Sigmoid colon (tissue), 6 donors: ENCODE measurements at regions not wholly inside any gene's neighbourhood (a gene's known extent, or its start where the extent isn't known, plus 50 kb on each side); places are given as distances from the start of the nearest gene placed in this dataset.

Experiments used
- DNase-seq: peaks from one replicate; pipeline ENCODE4 v3.0.0-alpha.2; 2019
- H3K27ac ChIP-seq, 4 donors: fragments of 200-600 bp; sonication (generic); one replicate each; pipeline ENCODE4 v1.5.1; 2016 to 2019; ENCODE audit warnings: mild to moderate bottlenecking in 1 of 4
- H3K27me3 ChIP-seq, 3 donors: fragments of 200-600 bp; sonication (generic); one replicate each; pipeline ENCODE4 v1.5.1; 2019; ENCODE audit warnings: mild to moderate bottlenecking in 1 of 3
- H3K36me3 ChIP-seq, 4 donors: fragments of 200-600 bp; sonication (generic); one replicate each; pipeline ENCODE4 v1.5.1; 2016 to 2019
- H3K4me1 ChIP-seq, 4 donors: fragments of 200-600 bp; sonication (generic); one replicate each; pipeline ENCODE4 v1.5.1; 2017 to 2019
- H3K4me3 ChIP-seq, 4 donors: fragments of 200-600 bp; sonication (generic); one replicate each; pipeline ENCODE4 v1.5.1; 2017 to 2019; ENCODE audit warnings: mild to moderate bottlenecking in 2 of 4, moderate library complexity in 1 of 4
- H3K9me3 ChIP-seq, 4 donors: fragments of 200-600 bp in 3 of 4; sonication (generic) in 3 of 4; one replicate each; pipeline versions ENCODE4 v1.5.1 to v1.6.1; 2013 to 2019
- CTCF ChIP-seq, 4 experiments: fragments of 450-650 bp in 3 of 4; fragments of 200-600 bp in 1 of 4; IDR thresholded peaks; one replicate each; pipeline ENCODE4 v1.5.1; 2016 to 2019; ENCODE audit warnings: antibody characterized with exemption in 4 of 4, mild to moderate bottlenecking in 3 of 4, moderate library complexity in 2 of 4
- EP300 ChIP-seq, 4 donors: sonication (generic); formaldehyde crosslinking; IDR thresholded peaks; one replicate each; pipeline ENCODE4 v1.6.1; 2017; ENCODE audit warnings: antibody characterized with exemption in 4 of 4
- POLR2A ChIP-seq, 2 donors: fragments of 450-650 bp; IDR thresholded peaks; one replicate each; pipeline ENCODE4 v1.6.1; 2016; ENCODE audit warnings: antibody characterized with exemption in 2 of 2, mild to moderate bottlenecking in 2 of 2, moderate library complexity in 2 of 2
- POLR2AphosphoS5 ChIP-seq, 4 donors: sonication (generic); formaldehyde crosslinking; IDR thresholded peaks; one replicate each; pipeline ENCODE4 v1.6.1; 2017; ENCODE audit warnings: antibody characterized with exemption in 4 of 4
- WGBS, 2 donors: extraction: QIAGEN DNeasy Blood & Tissue Kit; methylation state at CpG; one replicate each; pipeline ENCODE4 v1.1.7; 2013; 5-methylcytosine and 5-hydroxymethylcytosine counted together
- intact Hi-C: fragments of 100-400 bp; cut with DNase I; formaldehyde crosslinking; loops from one replicate; pipeline ENCODE4 v1.15.1; 2023
- donor health status: healthy with polysubstance abuse.
- donor health status: healthy.

DNA sequence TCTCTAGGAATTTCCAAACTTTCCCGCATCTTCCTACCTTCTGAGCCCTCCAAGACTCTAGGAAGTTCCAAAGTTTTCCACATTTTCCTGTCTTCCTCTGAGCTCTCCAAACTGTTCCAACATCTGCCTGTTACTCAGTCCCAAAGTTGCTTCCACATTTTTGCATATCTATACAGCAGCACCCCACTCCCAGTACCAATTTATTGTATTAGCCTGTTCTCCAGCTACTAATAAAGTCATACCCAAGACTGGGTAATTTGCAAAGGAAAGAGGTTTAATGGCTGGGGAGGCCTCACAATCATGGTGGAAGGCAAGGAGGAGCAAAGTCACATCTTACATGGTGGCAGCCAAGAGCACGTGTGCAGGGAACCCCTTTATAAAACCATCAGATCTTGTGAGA, 82.9 kb upstream of the DSCAM start:
- intact Hi-C loops = no loop called here
- WGBS, 2 donors = 91 to 97% methylated on average over 2 of the region's 2 CpGs
- peaks cover 0 to 10% (median 2%) of the 10 kb centered on the region in 4 donors for H3K9me3 ChIP-seq
- H3K36me3 ChIP-seq = no peaks in the 10 kb centered on the region
- no peak for DNase-seq
- H3K27me3 ChIP-seq = no peaks in the 10 kb centered on the region
- TF ChIP-seq POLR2A (IDR thresholded peaks at IDR 0.05) (no peak), POLR2AphosphoS5 (IDR thresholded peaks at IDR 0.05) (no peak), EP300 (IDR thresholded peaks at IDR 0.05) (no peak), CTCF (IDR thresholded peaks at IDR 0.05) (no peak)
- H3K27ac ChIP-seq = no peak overlapping the region
- H3K4me1 ChIP-seq = no peaks in the 10 kb centered on the region
- no peak overlapping the region for H3K4me3 ChIP-seq

DNA sequence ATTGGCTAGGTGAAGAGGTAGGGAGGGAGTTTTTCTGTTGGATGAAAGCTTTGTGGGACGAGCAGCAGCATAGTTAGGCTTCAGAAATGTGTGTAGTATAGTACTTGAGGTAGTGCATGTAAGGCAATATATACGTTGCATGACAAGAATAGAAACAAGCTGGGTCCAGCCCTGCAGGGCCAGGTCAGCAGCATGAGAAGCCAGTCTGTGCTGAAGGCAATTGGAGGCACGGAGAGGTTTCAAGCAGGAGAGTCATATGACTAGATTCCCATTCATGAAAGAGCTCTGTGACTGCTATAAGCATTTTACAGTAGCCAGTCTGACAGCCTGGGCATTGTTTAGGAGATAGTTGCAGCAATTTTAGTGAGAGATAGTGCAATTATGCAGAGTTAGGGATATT, 84.2 kb upstream of the DSCAM start:
- H3K36me3 ChIP-seq = no peaks in the 10 kb centered on the region
- WGBS, 2 donors = 42 to 66% methylated on average over 3 of the region's 3 CpGs
- intact Hi-C loops = no loop called here
- no peak overlapping the region for H3K27ac ChIP-seq
- no peak for TF ChIP-seq POLR2AphosphoS5 (IDR thresholded peaks at IDR 0.05)
- TF ChIP-seq CTCF (IDR thresholded peaks at IDR 0.05) = no peak
- no peak for TF ChIP-seq POLR2A (IDR thresholded peaks at IDR 0.05)
- no peak for TF ChIP-seq EP300 (IDR thresholded peaks at IDR 0.05)
- no peaks in the 10 kb centered on the region for H3K27me3 ChIP-seq
- no peak for DNase-seq
- H3K9me3 ChIP-seq = peaks cover 0 to 10% (median 2%) of the 10 kb centered on the region in 4 donors
- no peak overlapping the region for H3K4me3 ChIP-seq
- H3K4me1 ChIP-seq = no peaks in the 10 kb centered on the region

DNA sequence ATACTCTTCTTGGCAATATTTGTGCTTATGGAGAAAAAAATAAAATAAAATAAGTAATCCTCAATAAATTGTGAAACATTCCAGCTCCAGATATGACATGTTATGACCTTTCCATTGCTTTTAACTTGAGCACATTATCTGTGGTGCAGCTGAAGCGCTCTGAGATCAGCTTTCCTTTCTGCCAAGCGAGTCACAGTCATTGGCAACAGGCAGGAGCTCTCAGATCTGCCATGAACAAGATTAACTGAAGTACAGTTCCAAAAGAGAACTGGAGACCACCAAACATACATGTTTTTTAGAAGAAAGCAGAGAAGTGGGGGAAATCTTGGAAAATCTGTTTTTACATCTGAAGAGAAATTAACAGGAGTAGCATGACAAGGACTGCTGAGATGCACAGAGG, 89.2 kb upstream of the DSCAM start:
- H3K36me3 ChIP-seq = no peaks in the 10 kb centered on the region
- H3K27ac ChIP-seq = no peak overlapping the region
- no peak for TF ChIP-seq CTCF (IDR thresholded peaks at IDR 0.05)
- TF ChIP-seq EP300 (IDR thresholded peaks at IDR 0.05) = no peak
- no peak for TF ChIP-seq POLR2AphosphoS5 (IDR thresholded peaks at IDR 0.05)
- no peak for TF ChIP-seq POLR2A (IDR thresholded peaks at IDR 0.05)
- H3K4me1 ChIP-seq = no peaks in the 10 kb centered on the region
- DNase-seq = no peak
- intact Hi-C loops = no loop called here
- 85 to 89% methylated on average over 2 of the region's 2 CpGs for WGBS, 2 donors
- no peaks in the 10 kb centered on the region for H3K27me3 ChIP-seq
- H3K4me3 ChIP-seq = no peak overlapping the region
- H3K9me3 ChIP-seq = no peaks in the 10 kb centered on the region

GRCh38 chr21:40936771-40937261, 89.9 kb upstream of the DSCAM start:
- Histone ChIP-seq H3K4me1 (no peaks in the 10 kb centered on the region), H3K9me3 (no peaks in the 10 kb centered on the region), H3K27ac (no peak overlapping the region), H3K36me3 (no peaks in the 10 kb centered on the region), H3K27me3 (no peaks in the 10 kb centered on the region), H3K4me3 (no peak overlapping the region)
- WGBS, 2 donors = 83 to 90% methylated on average over 10 of the region's 10 CpGs
- intact Hi-C loops = no loop called here
- TF ChIP-seq POLR2AphosphoS5 (IDR thresholded peaks at IDR 0.05) (no peak), CTCF (IDR thresholded peaks at IDR 0.05) (no peak), EP300 (IDR thresholded peaks at IDR 0.05) (no peak), POLR2A (IDR thresholded peaks at IDR 0.05) (no peak)
- no peak for DNase-seq

DNA sequence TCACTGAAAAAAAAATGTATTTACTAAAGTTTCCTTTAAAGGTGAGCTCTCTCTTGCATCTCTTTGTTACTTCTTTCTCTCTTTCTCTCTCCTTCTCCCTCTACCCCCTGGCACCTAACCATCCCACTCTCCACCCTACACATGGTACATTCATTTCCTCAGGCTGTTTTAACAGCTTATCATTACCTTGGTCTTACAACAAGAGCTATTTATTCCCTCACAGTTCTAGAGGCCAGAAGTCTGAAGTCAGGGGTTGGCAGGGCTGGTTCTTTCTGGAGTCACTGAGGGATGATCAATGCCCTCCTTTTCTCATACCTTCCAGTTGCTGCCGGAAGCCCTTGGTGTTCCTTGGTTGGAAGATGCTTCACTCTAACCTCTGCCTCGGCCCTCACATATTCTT, 91.1 kb upstream of the DSCAM start:
- WGBS, 2 donors = 75 to 86% methylated on average over 2 of the region's 2 CpGs
- intact Hi-C loops = no loop called here
- H3K4me1 ChIP-seq = no peaks in the 10 kb centered on the region
- no peak for DNase-seq
- TF ChIP-seq POLR2AphosphoS5 (IDR thresholded peaks at IDR 0.05) (no peak), POLR2A (IDR thresholded peaks at IDR 0.05) (no peak), CTCF (IDR thresholded peaks at IDR 0.05) (no peak), EP300 (IDR thresholded peaks at IDR 0.05) (no peak)
- H3K27me3 ChIP-seq = no peaks in the 10 kb centered on the region
- H3K36me3 ChIP-seq = no peaks in the 10 kb centered on the region
- no peak overlapping the region for H3K4me3 ChIP-seq
- no peak overlapping the region for H3K27ac ChIP-seq
- no peaks in the 10 kb centered on the region for H3K9me3 ChIP-seq
